ENCODE measurements at regions not wholly inside any gene's neighbourhood (a gene's known extent, or its start where the extent isn't known, plus 50 kb on each side); places are given as distances from the start of the nearest gene placed in this dataset.
"Not testable (repeated sequence)": the region's sequence is repeated elsewhere in the genome, so short reads cannot be mapped to it uniquely, and the experiment has no call there.

DNA sequence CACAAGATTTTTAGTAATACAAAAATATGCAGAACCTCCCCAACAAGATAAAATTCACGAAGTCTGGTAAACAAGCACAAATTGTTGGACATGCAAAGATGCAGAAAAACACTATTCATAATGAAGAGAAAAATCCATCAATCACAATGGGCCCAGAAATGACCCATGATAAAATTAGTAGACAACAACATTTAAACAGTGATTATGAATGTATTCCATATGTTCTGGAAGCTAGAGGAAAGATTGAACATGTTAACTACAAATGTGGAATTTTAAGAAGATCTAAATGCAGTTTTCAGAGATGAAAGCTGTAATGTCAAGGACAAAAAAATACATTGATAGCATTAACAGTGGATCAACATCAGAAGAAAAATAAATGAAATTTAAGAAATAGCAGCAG, 243.3 kb upstream of the LINC00305 start:
- no peak for DNase-seq

DNA sequence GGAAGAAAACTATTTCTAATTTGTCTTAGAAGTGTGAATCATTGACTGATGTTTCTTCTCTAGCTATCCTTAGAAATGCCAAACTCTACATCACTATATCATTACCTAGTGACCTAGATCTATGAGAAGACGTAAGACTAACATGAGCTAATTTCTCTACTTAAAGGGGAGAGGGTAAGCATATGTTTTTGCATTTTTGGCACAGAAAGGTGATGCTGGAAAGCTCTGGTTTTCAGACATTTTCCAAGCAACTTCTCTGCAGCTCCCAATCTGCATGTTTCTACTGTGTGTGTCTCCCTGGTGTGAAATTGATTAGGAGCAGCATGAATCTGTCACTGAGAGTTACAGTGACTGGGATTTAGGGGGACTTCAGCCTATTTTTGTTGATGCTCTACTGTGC, 235.2 kb upstream of the LINC00305 start:
- no peak for DNase-seq

DNA sequence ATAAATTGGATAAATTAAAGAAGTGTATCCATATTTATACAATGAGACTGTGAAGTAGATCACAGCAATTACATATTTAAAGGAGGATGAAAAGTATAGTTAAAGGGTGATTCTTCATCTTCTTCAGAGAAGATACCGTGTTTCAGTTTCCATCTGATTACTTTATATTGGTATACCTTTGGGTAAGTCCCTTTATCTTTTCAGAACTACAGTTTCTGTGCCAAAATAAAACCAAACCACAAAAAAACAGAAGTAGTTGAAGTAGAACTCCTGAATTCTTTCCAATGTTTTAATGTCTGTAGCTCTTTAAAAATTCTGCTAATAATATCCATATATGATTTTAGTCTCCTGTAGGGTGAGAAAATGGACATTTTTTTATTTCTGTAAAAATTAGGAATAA, 231.2 kb upstream of the LINC00305 start:
- DNase-seq, result no peak

DNA sequence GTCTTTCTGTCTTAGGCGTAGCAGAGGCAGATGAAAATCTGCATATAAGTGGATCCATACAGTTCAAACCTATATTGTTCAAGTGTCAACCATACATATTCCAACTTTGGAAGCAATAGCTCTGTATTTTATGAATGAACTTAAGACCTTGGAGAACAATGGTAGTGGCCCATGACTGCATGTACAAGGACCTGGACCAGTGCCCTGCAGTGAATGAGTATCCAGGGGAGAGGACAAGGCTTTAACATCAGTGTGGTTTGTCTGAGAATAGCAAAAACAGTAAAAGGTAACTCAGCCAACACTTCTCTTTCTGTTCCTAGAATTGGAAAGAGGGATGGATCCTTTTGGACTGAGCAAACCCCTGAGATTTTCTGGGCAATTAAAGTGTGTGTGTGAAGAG, 230.8 kb upstream of the LINC00305 start:
- DNase-seq, result no peak

DNA sequence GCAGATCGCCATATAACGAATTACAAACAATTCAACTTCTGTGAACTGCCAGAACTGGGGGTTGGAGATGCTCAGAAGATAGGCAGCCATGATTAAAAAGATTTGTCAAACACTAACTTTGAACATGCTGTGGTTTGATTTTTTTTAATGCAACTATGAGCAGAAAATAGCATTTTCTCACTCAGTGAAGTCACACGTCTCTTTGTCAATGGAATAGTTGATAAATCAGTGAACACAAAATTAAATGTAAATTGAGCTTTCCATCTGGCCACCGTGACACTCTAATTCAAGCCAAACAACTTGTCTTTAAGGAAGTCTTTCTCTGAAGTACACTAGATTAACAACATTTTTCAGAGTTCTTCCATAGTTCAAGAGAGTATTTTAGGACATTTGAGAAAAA, 228.6 kb upstream of the LINC00305 start:
- no peak for DNase-seq

DNA sequence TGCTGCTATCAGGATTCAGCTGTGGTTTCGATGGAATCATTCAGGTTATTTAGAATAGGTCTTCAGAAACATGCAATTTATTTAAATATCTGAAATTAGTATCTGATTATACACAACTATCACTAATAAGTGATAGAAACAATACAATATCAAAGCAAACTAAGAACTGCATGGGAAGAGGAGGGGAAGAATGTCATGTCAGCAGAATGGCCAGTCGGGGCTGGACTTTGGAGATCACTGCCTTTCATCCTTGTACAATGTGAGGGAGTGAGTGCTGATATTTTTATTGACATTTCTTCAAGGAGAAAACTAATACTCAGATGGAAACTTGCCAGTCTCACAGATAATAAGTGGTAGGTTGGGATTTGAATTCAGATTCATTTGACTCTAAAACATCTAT, 224.0 kb upstream of the LINC00305 start:
- DNase-seq, result no peak

DNA sequence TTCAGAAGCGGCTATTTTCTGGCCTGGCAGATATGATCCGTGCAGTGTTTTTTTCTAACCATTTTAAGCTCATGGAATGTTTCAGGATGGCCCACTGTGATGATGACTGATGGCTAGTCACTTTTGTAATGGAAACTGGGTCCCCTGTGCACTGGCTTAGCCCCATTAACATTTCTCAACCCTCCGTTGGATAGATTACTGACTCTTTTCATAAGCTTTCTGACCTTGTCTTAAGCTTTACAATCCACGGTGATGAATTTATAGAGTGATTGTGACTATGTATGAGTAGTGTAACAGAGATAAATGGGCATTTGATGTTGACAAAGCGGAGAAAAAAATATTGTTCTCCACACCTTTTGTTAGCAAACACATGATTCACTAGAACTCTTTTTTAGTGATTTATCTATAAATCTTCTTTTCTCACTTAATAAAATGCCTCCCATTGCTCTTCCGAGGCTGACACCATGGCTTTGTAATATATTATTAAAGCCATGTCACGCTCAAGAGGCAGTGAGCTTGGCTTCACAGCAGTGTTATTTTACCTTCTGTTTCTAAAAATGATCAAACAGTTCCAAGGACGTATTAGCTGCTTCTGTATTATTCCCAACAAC, 221.0 kb upstream of the LINC00305 start:
- not testable (repeated sequence) for DNase-seq

DNA sequence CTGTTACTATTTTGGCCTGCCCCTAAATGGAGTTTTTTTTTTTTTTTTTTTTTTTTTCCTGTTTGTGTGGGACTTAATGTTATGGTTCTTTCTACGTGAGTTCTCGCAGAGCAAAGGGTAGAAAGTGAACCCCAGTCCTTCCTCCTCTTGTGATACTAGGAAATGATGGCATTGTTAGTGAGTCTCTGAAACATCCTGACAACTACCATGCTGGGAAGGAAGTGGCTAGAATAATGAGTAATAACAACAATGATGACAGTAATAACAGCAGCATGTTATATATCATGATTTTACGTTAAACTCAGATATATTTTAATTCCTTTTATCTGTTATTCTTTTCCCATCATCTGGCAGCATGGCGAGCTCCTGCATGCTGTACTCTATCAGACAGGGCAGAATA, 216.2 kb upstream of the LINC00305 start:
- no peak for DNase-seq

DNA sequence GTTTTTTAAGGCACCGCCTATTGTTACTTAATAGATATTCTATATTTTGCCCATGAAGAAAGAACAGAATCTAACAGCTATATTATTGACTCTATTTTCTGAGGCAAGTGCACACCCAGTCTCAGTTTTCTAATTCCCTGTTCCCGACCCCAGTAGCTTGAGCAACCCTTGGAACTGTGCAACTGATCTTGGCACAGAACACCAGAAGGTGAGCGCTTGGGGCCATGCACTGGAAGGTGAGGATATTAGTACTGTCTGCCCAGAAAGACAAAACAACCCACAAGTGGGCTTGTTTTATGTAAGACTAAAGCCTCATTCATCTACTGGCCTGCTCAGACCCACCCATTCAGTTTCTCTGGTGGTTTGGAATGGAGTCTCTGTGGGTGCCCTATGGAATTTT, 188.8 kb upstream of the LINC00305 start:
- no peak for DNase-seq

DNA sequence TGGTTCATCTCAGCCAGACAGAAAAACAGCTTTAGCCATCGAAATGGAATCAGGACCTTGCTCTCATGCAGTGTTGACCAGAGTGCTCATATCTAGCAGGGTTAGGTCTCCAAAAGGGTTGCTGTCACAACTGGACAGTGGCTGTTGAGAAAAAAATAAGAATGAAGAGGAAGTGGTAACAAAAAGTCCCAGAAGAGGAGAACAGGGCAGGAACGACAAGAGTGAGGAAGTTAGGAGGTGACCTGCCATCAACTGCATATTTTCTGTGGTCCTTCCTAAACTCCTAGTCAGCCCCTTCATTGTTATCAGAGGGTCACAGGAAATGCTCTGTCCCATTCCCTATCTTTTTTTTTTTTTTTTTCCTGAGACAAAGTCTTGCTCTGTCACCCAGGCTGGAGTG, 188.1 kb upstream of the LINC00305 start:
- no peak for DNase-seq

DNA sequence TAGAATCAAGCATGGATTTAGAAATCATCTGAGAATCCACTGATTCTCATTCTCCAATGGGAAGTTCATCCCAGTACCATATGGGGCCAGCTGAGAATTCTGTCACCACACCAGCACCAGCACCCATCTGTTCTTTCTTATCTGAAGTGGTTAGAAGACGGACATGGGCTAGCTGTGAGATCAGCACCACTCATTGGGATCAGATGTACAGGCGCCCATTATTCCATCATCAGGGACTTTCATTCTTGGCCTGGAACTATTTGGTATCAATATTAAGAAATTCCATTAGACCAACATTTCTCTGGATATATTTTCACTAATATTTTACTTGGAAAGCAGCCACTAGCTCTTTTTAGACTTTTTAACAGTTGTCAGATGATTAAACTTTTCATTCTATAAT, 185.9 kb upstream of the LINC00305 start:
- no peak for DNase-seq

DNA sequence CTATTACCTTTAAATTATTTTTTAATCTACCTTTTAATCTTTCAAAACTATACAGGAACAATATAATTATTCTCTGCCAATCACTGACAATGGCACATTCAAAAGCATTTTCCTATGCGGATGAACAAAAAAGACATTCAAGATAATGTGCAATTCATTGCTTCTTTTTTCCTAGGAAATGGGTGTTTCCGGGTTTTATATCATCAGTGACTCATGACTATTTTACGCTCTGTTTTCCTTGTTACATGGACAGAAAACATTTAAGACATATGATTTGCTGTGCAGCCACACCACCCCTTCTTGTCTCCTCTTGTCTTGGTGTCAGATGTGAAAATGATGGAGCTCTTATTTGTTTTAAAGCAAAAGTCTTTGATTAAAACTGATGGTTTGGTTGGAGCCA, 184.7 kb upstream of the LINC00305 start:
- DNase-seq, result no peak

DNA sequence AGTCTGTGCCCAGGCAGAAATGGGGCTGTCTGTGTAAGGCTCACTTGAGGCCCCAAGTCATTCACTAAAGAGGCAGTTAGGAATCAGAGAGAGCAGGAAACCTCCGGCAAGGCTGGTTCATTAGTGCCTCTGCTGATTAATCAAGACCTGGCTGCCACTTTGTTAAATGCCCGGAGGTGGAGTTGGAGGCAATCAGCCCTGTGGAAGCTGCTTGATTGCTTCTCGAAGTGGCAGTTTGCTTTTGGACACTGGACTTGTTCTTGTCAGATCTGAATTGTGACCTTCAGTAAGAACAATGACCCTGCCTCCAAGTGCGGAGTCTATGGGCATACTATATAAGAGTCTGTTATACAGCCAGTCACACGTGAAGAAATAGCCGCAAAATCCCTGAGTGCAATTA, 183.9 kb upstream of the LINC00305 start:
- DNase-seq, result no peak

DNA sequence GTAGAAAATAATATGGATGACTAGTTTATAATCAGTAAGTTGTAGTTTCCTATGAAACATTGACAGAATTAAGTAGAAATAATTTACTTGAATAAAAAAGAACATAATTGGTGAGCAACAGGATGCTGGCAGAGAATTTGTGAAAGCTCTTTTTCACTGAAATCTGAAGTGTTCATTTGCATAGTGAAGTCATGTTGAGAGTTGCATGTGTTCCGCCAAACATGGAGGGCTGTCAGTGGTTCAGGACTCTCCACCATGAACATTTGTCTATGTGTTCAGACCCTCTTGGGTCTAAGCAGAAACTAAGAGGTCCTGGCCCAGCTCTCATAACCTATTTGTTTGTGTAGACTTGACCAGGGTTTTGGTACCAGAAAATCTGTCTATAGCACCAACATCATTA, 182.5 kb upstream of the LINC00305 start:
- DNase-seq, result no peak

DNA sequence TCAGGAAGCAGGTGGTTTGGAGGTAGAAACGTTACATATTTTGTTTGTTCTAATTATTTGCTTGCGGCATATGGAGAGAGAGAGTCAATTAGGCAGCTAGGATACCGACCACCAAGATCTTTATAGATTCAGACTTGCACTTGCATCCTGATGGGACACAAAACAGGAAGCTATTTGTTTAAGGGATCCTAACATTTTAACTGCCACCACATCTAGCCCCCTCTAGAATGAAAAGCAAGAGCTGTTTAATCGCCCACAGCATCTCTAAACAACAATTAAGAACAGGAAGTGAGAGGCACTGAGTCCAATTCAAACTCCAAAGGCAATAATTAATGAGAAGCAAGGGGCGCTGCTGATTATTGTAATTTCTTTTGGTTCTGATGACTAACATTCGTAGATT, 182.0 kb upstream of the LINC00305 start:
- no peak for DNase-seq

DNA sequence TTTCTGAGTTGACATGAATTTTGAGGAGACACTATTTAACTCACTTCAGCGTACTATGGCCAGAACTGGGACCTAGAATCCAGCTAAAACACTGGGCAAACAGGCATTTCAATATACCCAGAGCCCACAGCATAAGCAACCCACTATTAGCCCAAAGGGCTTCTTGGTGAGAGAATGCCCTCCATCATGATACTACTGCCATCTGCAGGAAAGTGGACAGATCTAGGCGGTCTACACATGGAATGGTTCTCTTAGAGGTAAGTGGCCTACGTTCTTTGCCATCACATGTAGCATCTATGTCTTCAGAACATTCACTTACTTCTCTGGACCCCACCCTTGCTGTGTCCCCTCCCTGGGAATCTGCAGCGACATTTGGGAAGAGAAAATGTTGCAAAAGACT, 181.3 kb upstream of the LINC00305 start:
- no peak for DNase-seq

DNA sequence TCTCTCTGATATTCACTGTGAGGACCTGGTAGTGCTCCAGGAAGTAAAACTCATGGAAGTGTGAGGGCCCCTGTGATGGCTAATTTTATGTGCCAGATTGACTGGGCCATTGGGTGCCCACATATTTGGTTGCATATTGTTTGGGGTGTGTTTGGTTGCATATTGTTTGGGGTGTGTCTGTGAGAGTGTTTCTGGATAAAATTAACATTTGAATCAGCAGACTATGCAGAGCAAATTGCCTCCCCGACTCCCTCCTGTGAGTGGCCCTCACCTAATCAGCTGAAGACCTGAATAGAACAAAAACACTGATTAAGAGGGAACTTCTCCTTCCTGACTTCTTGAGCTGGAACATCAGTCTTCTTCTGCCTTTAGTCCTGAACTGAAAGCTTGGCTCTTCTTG, 173.3 kb upstream of the LINC00305 start:
- DNase-seq, result no peak

DNA sequence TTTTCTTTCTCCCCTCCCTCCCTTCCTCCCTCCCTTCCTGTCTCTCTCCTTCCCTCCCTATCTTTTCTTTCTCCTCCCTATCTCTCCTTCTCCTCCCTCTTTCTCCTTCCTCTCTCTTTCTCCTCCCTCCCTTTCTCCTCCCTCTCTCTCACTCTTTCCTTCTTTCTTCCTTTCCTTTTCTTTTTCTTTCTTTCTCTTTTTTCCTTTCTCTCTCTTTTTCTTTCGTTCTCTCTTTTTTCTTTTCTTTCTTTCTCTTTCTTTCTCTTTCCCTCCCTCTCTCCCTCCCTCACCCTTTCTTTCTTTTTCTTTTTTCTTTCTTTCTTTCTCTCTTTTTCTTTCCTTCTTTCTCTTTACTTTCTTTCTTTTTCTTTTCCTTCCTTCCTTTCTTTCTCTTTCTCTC, 169.7 kb upstream of the LINC00305 start:
- DNase-seq, result no peak

DNA sequence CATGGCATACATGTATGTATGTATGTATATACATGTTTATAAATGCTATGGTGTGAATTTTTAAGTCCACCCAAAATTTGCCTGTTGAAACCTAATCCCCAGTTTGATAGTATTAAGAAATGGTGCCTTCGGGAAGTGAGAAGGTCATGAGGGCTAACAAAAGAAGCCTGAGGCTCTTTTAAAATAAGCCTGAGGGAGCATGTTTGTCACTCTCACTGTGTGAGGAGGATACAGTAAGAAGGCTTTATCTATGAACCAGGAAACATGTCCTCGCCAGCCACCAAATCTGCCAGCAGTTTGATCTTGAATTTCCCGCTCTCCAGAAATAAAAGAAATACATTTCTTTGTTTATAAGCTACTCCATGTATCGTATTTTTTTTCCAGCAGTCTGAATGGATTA, 163.0 kb upstream of the LINC00305 start:
- no peak for DNase-seq

DNA sequence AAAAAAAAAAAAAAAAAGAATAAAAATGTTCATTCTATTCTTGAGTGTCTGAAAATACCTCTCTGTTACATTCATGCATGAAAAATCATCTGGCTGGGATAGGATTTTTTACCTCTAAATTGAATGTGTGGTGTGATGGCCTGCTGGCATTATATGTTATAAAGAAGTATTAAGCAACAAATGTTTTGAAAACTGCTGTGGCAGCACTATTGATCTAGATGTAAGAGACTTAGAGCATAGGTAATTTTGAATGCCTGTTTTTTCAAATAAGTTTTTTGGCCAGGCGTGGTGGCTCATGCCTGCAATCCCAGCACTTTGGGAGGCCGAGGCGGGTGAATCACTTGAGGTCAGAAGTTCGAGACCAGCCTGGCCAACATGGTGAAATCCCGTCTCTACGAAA, 147.0 kb upstream of the LINC00305 start:
- DNase-seq, result no peak

DNA sequence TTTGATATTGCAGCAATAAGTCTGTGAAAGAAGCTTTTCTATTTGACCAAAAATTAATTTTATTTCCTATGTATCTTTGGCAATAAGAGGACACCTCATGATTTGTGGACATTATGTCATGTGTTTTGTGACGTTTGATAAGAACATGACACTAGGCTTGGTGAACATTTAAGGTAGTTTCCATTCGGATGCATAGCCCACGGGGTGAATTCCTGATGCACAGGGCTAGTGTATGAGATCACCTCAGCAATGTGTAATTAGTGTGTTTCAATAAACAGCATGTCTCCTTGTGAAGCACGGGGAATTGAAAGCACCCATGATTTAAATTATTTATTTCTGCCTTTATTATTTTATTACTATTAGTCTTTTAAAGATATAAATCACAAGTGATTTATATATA, 146.1 kb upstream of the LINC00305 start:
- DNase-seq, result no peak

DNA sequence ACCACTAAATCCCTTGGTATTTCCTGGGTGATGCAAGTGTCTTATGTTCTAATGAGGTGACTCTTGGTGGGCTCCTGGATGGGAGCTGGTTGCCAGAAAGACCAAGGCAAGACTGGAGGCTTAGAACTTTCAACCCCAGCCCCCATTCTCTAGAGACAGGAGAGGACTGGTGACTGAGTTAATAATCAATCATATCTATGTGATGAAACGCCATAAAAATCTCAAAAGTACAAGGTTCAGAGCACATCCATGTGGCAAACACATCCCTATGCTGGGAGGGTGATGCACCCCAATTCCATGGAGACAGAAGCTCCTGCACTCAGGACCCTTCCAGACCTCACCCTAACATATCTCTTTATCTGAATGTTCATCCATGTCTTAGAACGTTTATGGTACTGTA, 139.5 kb upstream of the LINC00305 start:
- no peak for DNase-seq

DNA sequence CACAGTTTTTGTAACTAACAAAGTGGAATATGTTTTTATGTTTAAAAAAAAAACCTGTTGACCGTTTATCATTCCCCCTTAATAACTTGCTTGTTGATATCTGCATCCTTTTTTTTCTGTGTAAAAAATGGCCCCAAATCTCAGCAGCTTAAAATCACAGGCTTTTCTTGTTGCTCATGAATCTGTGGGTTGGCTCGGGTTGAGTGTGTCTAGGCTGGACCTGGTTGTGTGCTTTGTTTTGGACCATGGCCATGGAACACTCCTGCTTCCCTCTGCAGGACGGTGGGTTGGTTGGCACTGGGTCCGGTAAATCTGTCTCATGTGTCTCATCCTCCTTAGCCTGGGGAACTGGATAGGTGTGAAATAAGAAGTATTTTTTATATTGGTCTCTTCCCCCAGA, 139.0 kb upstream of the LINC00305 start:
- no peak for DNase-seq

DNA sequence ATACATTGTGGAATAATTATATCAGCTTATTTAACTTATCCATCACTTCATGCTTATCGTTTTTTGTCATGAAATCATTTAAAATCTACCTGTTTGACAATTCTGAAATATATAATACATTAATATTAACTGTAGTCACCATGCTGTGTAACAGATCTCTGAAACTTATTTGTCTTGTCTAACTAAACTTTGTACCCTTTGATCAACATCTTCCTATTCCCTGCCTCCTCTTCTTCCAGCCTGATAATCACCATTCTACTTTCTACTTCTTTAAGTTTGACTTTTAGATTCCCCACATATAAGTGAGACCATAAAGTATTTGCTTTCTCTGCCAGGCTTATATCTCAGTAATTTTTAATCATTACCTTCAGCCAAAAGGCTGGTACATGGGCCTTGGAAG, 134.2 kb upstream of the LINC00305 start:
- no peak for DNase-seq

DNA sequence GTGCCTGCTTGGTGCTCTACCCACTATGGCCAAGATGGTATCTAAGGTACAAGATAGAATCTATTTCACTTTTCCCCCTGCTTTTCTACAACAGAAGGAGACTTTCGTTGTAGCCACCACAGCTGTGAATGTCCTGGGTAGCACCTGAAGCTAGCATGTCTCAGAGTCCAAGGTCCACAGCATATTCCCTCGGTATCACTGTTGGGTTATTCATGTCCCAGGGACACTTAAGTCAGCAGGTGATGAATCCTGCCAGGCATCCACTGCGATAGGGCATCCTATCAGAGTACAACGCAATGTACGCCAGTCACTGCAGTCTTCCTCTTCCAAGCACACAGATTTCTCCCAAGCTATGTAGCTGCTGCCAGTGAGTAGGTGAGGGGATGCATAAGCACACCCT, 129.1 kb upstream of the LINC00305 start:
- DNase-seq, result no peak

Data from left hindlimb (tissue), 1 donor.